ENCODE measurements at regions not wholly inside any gene's neighbourhood (a gene's known extent, or its start where the extent isn't known, plus 50 kb on each side); places are given as distances from the start of the nearest gene placed in this dataset.

DNA sequence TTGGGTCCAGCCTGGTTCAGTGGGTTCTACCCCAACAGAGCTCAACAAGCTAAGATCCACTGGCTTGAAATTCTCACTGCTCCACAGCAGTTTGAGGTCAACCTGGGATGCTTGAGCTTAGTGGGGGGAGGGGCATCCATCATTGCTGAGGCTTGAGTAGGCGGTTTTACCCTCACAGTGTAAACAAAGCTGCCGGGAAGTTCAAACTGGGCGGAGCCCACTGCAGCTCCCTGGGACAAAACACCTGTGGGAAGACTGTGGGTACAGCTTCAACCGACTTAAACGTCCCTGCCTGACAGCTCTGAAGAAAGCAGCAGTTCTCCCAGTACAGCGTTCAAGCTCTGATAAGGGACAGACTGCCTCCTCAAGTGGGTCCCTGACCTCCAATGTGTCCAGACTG is 1161.9 kb downstream of the UQCRFS1 start:
- H3K4me3 ChIP-seq (ENCODE audit: control insufficient read depth, low read depth, low read length), result no peak overlapping the region
- no peak for DNase-seq (ENCODE audit: low read depth)
- TF ChIP-seq, protein P1, sequence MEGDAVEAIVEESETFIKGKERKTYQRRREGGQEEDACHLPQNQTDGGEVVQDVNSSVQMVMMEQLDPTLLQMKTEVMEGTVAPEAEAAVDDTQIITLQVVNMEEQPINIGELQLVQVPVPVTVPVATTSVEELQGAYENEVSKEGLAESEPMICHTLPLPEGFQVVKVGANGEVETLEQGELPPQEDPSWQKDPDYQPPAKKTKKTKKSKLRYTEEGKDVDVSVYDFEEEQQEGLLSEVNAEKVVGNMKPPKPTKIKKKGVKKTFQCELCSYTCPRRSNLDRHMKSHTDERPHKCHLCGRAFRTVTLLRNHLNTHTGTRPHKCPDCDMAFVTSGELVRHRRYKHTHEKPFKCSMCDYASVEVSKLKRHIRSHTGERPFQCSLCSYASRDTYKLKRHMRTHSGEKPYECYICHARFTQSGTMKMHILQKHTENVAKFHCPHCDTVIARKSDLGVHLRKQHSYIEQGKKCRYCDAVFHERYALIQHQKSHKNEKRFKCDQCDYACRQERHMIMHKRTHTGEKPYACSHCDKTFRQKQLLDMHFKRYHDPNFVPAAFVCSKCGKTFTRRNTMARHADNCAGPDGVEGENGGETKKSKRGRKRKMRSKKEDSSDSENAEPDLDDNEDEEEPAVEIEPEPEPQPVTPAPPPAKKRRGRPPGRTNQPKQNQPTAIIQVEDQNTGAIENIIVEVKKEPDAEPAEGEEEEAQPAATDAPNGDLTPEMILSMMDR (IDR thresholded peaks at IDR 0.05; ENCODE audit: control insufficient read depth, insufficient read depth, low read depth, low read length, missing control alignments), result no peak

- DNase-seq (ENCODE audit: low read depth), result no peak
- TF ChIP-seq, protein P1 (IDR thresholded peaks at IDR 0.05; ENCODE audit: control insufficient read depth, insufficient read depth, low read depth, low read length, missing control alignments), result no peak
- no peak overlapping the region for H3K4me3 ChIP-seq (ENCODE audit: control insufficient read depth, low read depth, low read length)
Measured at GRCh38 chr19:28049875-28050274, 1163.1 kb downstream of the UQCRFS1 start.

DNA sequence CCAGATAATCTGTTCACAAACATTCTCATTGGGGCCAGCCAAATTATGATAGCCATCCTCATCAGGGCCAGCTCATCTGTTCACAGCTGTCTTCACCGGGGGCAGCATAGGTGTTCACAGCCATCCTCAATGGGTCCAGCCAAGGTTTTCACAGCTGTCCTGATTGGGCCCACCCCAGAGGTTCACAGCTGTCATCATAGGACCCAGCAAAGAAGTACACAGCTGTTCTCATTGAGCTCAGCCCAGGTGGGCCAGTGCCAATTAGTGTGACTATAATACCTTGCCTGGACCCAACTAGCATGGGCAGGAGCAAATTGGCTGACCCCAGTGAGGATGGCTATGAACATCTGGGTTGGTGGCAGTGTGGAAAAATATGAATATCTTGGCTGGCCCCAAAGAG is 1166.0 kb downstream of the UQCRFS1 start:
- no peak for DNase-seq (ENCODE audit: low read depth)
- H3K4me3 ChIP-seq (ENCODE audit: control insufficient read depth, low read depth, low read length), result no peak overlapping the region
- TF ChIP-seq, protein P1 (IDR thresholded peaks at IDR 0.05; ENCODE audit: control insufficient read depth, insufficient read depth, low read depth, low read length, missing control alignments), result no peak

- TF ChIP-seq, protein P1 (IDR thresholded peaks at IDR 0.05; ENCODE audit: control insufficient read depth, insufficient read depth, low read depth, low read length, missing control alignments), result no peak
- no peak for DNase-seq (ENCODE audit: low read depth)
- H3K4me3 ChIP-seq (ENCODE audit: control insufficient read depth, low read depth, low read length), result no peak overlapping the region
Measured at GRCh38 chr19:28045621-28046020, 1167.3 kb downstream of the UQCRFS1 start.

DNA sequence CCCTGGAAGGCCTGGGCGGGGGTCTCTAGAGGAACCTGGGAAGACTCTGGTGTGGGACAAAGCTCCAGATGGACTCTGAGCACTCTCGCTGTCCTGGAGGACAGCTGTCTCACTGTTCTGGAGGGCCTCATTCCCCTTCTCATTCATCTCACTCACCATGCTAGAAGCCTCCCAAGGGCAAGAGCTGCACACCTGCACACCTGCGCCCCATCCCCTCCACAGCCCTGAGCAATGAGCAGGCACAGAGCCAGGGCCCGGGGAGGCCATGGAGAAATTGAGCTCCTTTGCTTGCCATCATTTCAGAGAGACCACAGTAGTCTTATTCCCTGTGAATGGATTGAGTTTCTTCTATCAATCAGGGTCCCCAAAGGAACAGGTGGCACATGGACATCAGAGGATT is 1168.5 kb downstream of the UQCRFS1 start:
- no peak for DNase-seq (ENCODE audit: low read depth)
- TF ChIP-seq, protein P1 (IDR thresholded peaks at IDR 0.05; ENCODE audit: control insufficient read depth, insufficient read depth, low read depth, low read length, missing control alignments), result no peak
- H3K4me3 ChIP-seq (ENCODE audit: control insufficient read depth, low read depth, low read length), result no peak overlapping the region

GRCh38 chr19:28042516-28042915 is 1170.4 kb downstream of the UQCRFS1 start:
- TF ChIP-seq, protein P1 (IDR thresholded peaks at IDR 0.05; ENCODE audit: control insufficient read depth, insufficient read depth, low read depth, low read length, missing control alignments), result no peak
- no peak overlapping the region for H3K4me3 ChIP-seq (ENCODE audit: control insufficient read depth, low read depth, low read length)
- DNase-seq (ENCODE audit: low read depth), result no peak
